H1 (cell line): ENCODE measurements at regions not wholly inside any gene's neighbourhood (a gene's known extent, or its start where the extent isn't known, plus 50 kb on each side); places are given as distances from the start of the nearest gene placed in this dataset.

Source experiments
- EGR1 ChIP-seq: IDR thresholded peaks from 2 replicates; pipeline ENCODE4 v1.6.1; 2011; ENCODE audit warnings: low read depth, low read length, borderline replicate concordance

GRCh38 chr12:32025906-32026305 is 66.7 kb downstream of the RESF1 start (continued):
- no peak for TF ChIP-seq EGR1
